Mesothelial cell of epicardium (in vitro differentiated cells): ENCODE measurements at regions not wholly inside any gene's neighbourhood (a gene's known extent, or its start where the extent isn't known, plus 50 kb on each side); places are given as distances from the start of the nearest gene placed in this dataset.

Experiments
- DNase-seq, 2 experiments: peaks; one replicate each; pipeline ENCODE4 v3.0.0; 2021; ENCODE audit warnings: low spot score in 2 of 2; ENCODE audit not compliant: unreplicated experiment in 2 of 2
- H3K27ac Mint-ChIP-seq: 2 replicates; pipeline ENCODE4 v1.8.0; 2021; ENCODE audit warnings: mixed read lengths
- H3K27me3 Mint-ChIP-seq: 2 replicates; pipeline ENCODE4 v1.8.0; 2021; ENCODE audit warnings: low read depth, mixed read lengths
- H3K36me3 Mint-ChIP-seq: 2 replicates; pipeline ENCODE4 v1.8.0; 2021; ENCODE audit warnings: mixed read lengths
- H3K4me1 Mint-ChIP-seq: 2 replicates; pipeline ENCODE4 v1.8.0; 2021; ENCODE audit warnings: mixed read lengths
- H3K4me3 Mint-ChIP-seq: 2 replicates; pipeline ENCODE4 v1.8.0; 2021; ENCODE audit warnings: mild to moderate bottlenecking, moderate library complexity, mixed read lengths
- H3K9me3 Mint-ChIP-seq: 2 replicates; pipeline ENCODE4 v1.8.0; 2021; ENCODE audit warnings: mixed read lengths
- TF ChIP-seq, protein P1 (sequence below): fragments of 200-600 bp; sonication (generic); IDR thresholded peaks from one replicate; pipeline ENCODE4 v1.5.0; 2021; ENCODE audit warnings: antibody characterized with exemption; ENCODE audit not compliant: unreplicated experiment

GRCh38 chr2:129055824-129056223, 737.2 kb upstream of the HS6ST1 start:
- Mint-ChIP-seq H3K27ac (peak overlapping the region; percentile 28), H3K4me1 (peaks cover 42% of the 10 kb centered on the region), H3K27me3 (no peaks in the 10 kb centered on the region), H3K9me3 (no peaks in the 10 kb centered on the region), H3K36me3 (no peaks in the 10 kb centered on the region), H3K4me3 (no peak overlapping the region)
- TF ChIP-seq, protein P1, sequence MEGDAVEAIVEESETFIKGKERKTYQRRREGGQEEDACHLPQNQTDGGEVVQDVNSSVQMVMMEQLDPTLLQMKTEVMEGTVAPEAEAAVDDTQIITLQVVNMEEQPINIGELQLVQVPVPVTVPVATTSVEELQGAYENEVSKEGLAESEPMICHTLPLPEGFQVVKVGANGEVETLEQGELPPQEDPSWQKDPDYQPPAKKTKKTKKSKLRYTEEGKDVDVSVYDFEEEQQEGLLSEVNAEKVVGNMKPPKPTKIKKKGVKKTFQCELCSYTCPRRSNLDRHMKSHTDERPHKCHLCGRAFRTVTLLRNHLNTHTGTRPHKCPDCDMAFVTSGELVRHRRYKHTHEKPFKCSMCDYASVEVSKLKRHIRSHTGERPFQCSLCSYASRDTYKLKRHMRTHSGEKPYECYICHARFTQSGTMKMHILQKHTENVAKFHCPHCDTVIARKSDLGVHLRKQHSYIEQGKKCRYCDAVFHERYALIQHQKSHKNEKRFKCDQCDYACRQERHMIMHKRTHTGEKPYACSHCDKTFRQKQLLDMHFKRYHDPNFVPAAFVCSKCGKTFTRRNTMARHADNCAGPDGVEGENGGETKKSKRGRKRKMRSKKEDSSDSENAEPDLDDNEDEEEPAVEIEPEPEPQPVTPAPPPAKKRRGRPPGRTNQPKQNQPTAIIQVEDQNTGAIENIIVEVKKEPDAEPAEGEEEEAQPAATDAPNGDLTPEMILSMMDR, result no peak
- DNase-seq, result no peak

GRCh38 chr2:129056309-129056958, 737.8 kb upstream of the HS6ST1 start:
- H3K36me3 Mint-ChIP-seq, result no peaks in the 10 kb centered on the region
- no peaks in the 10 kb centered on the region for H3K9me3 Mint-ChIP-seq
- H3K27me3 Mint-ChIP-seq, result no peaks in the 10 kb centered on the region
- peaks cover 47% of the 10 kb centered on the region for H3K4me1 Mint-ChIP-seq
- no peak overlapping the region for H3K4me3 Mint-ChIP-seq
- TF ChIP-seq, protein P1, result no peak
- H3K27ac Mint-ChIP-seq, result peak overlapping the region; percentile 73
- no peak for DNase-seq

GRCh38 chr2:129056959-129057317, 738.3 kb upstream of the HS6ST1 start:
- Mint-ChIP-seq H3K36me3 (no peaks in the 10 kb centered on the region), H3K4me1 (peaks cover 52% of the 10 kb centered on the region), H3K27ac (peak overlapping the region; percentile 3), H3K9me3 (no peaks in the 10 kb centered on the region), H3K4me3 (no peak overlapping the region), H3K27me3 (no peaks in the 10 kb centered on the region)
- DNase-seq, result no peak
- TF ChIP-seq, protein P1, result no peak

GRCh38 chr2:129058981-129059380, 740.3 kb upstream of the HS6ST1 start:
- TF ChIP-seq, protein P1, result no peak
- peaks cover 55% of the 10 kb centered on the region for H3K4me1 Mint-ChIP-seq
- DNase-seq, result no peak
- H3K27me3 Mint-ChIP-seq, result no peaks in the 10 kb centered on the region
- H3K36me3 Mint-ChIP-seq, result no peaks in the 10 kb centered on the region
- H3K27ac Mint-ChIP-seq, result peak overlapping the region; percentile 68
- H3K4me3 Mint-ChIP-seq, result no peak overlapping the region
- H3K9me3 Mint-ChIP-seq, result no peaks in the 10 kb centered on the region

DNA sequence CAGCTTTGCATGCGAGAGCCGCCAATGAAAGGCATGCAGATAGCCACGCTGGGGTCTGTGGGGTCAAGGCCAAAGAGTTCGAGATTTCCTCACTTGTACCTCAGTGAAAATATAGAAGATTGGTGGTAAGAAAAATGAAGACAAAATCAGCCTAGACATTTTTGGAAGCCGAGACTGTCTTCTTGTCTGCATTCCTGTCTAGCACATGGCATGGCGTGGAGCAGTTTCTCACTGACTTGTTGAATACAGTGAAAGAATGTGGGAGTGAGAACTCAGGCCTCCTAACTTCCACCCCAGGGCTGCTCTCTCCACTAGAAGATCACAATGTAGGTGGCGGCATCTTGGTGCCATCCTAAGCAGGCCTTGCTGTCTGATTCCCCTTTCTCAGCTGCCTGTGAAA, 740.8 kb upstream of the HS6ST1 start:
- Mint-ChIP-seq H3K4me1 (peaks cover 59% of the 10 kb centered on the region), H3K27ac (peak overlapping the region; percentile 68), H3K4me3 (no peak overlapping the region), H3K36me3 (no peaks in the 10 kb centered on the region), H3K27me3 (no peaks in the 10 kb centered on the region), H3K9me3 (no peaks in the 10 kb centered on the region)
- no peak for DNase-seq
- TF ChIP-seq, protein P1, result no peak
